ENCODE measurements at regions not wholly inside any gene's neighbourhood (a gene's known extent, or its start where the extent isn't known, plus 50 kb on each side); places are given as distances from the start of the nearest gene placed in this dataset.

- no peak for TF ChIP-seq LBX2 (CRISPR knock-in tag; IDR thresholded peaks at IDR 0.05; ENCODE audit: borderline replicate concordance)
- TF ChIP-seq RFX5 (IDR thresholded peaks at IDR 0.05; ENCODE audit: low read depth, low read length): no peak
- TF ChIP-seq, protein P1, sequence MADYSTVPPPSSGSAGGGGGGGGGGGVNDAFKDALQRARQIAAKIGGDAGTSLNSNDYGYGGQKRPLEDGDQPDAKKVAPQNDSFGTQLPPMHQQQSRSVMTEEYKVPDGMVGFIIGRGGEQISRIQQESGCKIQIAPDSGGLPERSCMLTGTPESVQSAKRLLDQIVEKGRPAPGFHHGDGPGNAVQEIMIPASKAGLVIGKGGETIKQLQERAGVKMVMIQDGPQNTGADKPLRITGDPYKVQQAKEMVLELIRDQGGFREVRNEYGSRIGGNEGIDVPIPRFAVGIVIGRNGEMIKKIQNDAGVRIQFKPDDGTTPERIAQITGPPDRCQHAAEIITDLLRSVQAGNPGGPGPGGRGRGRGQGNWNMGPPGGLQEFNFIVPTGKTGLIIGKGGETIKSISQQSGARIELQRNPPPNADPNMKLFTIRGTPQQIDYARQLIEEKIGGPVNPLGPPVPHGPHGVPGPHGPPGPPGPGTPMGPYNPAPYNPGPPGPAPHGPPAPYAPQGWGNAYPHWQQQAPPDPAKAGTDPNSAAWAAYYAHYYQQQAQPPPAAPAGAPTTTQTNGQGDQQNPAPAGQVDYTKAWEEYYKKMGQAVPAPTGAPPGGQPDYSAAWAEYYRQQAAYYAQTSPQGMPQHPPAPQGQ (CRISPR knock-in tag; IDR thresholded peaks at IDR 0.05; ENCODE audit: borderline replicate concordance): no peak
- TF ChIP-seq IKZF4 (CRISPR knock-in tag; IDR thresholded peaks at IDR 0.05; ENCODE audit: borderline replicate concordance, low read depth, not compliant biosample characterization): no peak
- peak; percentile 73; the same call in 1 of the 2 replicates for TF ChIP-seq ZNF747 (CRISPR knock-in tag; IDR thresholded peaks at IDR 0.05; ENCODE audit: borderline replicate concordance)
- TF ChIP-seq ZNF678 (CRISPR knock-in tag; IDR thresholded peaks at IDR 0.05): no peak
- peak in 1 of 2 experiments; percentile 49; a peak in 2 of 4 replicates for TF ChIP-seq POLR2A (IDR thresholded peaks at IDR 0.05; ENCODE audit: insufficient read depth in 1 of 2, low read depth in 2 of 2, low read length in 2 of 2)
- no peak for TF ChIP-seq ZBTB49 (CRISPR knock-in tag; IDR thresholded peaks at IDR 0.05; ENCODE audit: borderline replicate concordance)
- TF ChIP-seq NFKBIZ (CRISPR knock-in tag; IDR thresholded peaks at IDR 0.05): no peak; the same call in 1 of the 2 replicates
- TF ChIP-seq RFX1 (IDR thresholded peaks at IDR 0.05): no peak
- no peak for TF ChIP-seq ZC3H4 (CRISPR knock-in tag; IDR thresholded peaks at IDR 0.05; ENCODE audit: borderline replicate concordance)
- no peak for TF ChIP-seq CAMTA2 (CRISPR knock-in tag; IDR thresholded peaks at IDR 0.05; ENCODE audit: borderline replicate concordance)
- no peak for TF ChIP-seq HMGXB3 (CRISPR knock-in tag; IDR thresholded peaks at IDR 0.05; ENCODE audit: borderline replicate concordance)
- peak; percentile 97 for TF ChIP-seq ETV5 (CRISPR knock-in tag; IDR thresholded peaks at IDR 0.05; ENCODE audit: borderline replicate concordance)
- no peak for TF ChIP-seq ZNF773 (CRISPR knock-in tag; IDR thresholded peaks at IDR 0.05; ENCODE audit: borderline replicate concordance)
- TF ChIP-seq ATRX (CRISPR knock-in tag; IDR thresholded peaks at IDR 0.05; ENCODE audit: borderline replicate concordance): no peak
- no peak for TF ChIP-seq ZNF616 (CRISPR knock-in tag; IDR thresholded peaks at IDR 0.05; ENCODE audit: low read depth)
- no peak; the same call in 1 of the 2 replicates for TF ChIP-seq ZMYM4 (CRISPR knock-in tag; IDR thresholded peaks at IDR 0.05)
- no peak; the same call in 1 of the 2 replicates for TF ChIP-seq KAT7 (CRISPR knock-in tag; IDR thresholded peaks at IDR 0.05; ENCODE audit: borderline replicate concordance)
- TF ChIP-seq ZNF549 (CRISPR knock-in tag; IDR thresholded peaks at IDR 0.05): no peak
Measured at GRCh38 chr1:43035821-43036741, 77.4 kb upstream of the SLC2A1 start (continued).

Data from HepG2 (cell line).